Activated B cell treated with CpG ODN at 0.5 μM for 24 hours (primary cell): ENCODE measurements at regions not wholly inside any gene's neighbourhood (a gene's known extent, or its start where the extent isn't known, plus 50 kb on each side); places are given as distances from the start of the nearest gene placed in this dataset.
"Not testable (repeated sequence)": the region's sequence is repeated elsewhere in the genome, so short reads cannot be mapped to it uniquely, and the experiment has no call there.

Source experiments
- ATAC-seq: fragments of 200-7000 bp; cut with Tn5 transposase; one replicate; pipeline ENCODE4 v1.10.0; 2021; ENCODE audit warnings: low read depth, mild to moderate bottlenecking, moderate library complexity
- CTCF ChIA-PET: fragments of 350-600 bp; sonication (Branson Sonifier 250); formaldehyde crosslinking; loops from one replicate; lab custom pipeline; 2021; ENCODE audit warnings: antibody characterized with exemption; lab: Charles Lee
- POLR2A ChIA-PET: fragments of 350-600 bp; sonication (Branson Sonifier 250); formaldehyde crosslinking; loops from one replicate; lab custom pipeline; 2021; ENCODE audit warnings: antibody characterized with exemption; lab: Charles Lee
- DNase-seq: peaks from one replicate; pipeline ENCODE4 v3.0.0; 2022
- H3K27ac Mint-ChIP-seq: one replicate; pipeline ENCODE4 v1.8.0; 2020; ENCODE audit warnings: mixed read lengths
- H3K27me3 Mint-ChIP-seq: one replicate; pipeline ENCODE4 v1.8.0; 2021; ENCODE audit warnings: mixed read lengths
- H3K36me3 Mint-ChIP-seq: one replicate; pipeline ENCODE4 v1.8.0; 2021; ENCODE audit warnings: low read depth, mixed read lengths
- H3K4me1 Mint-ChIP-seq: one replicate; pipeline ENCODE4 v1.8.0; 2021; ENCODE audit warnings: mixed read lengths
- H3K4me3 Mint-ChIP-seq: one replicate; pipeline ENCODE4 v1.8.0; 2020; ENCODE audit warnings: mild to moderate bottlenecking, mixed read lengths
- H3K9me3 Mint-ChIP-seq: one replicate; pipeline ENCODE4 v1.8.0; 2020; ENCODE audit warnings: mixed read lengths
- CTCF ChIP-seq: fragments of 200-600 bp; IDR thresholded peaks from one replicate; pipeline ENCODE4 v1.8.0; 2022; ENCODE audit warnings: antibody characterized with exemption, mild to moderate bottlenecking
- intact Hi-C: fragments of 100-400 bp; cut with micrococcal nuclease; formaldehyde crosslinking; loops from one replicate; pipeline ENCODE4 v1.15.1; 2024

GRCh38 chr2:38243186-38243880 lies 133.7 kb downstream of the ATL2 start:
- no peak for DNase-seq
- no peaks in the 10 kb centered on the region for H3K36me3 Mint-ChIP-seq
- CTCF ChIA-PET: no interaction called here
- no peaks in the 10 kb centered on the region for H3K9me3 Mint-ChIP-seq
- POLR2A ChIA-PET: no interaction called here
- ATAC-seq: no peak
- intact Hi-C loops: no loop called here
- no peaks in the 10 kb centered on the region for H3K27me3 Mint-ChIP-seq
- no peak overlapping the region for H3K27ac Mint-ChIP-seq
- no peaks in the 10 kb centered on the region for H3K4me1 Mint-ChIP-seq
- H3K4me3 Mint-ChIP-seq: no peak overlapping the region
- TF ChIP-seq CTCF: no peak

DNA sequence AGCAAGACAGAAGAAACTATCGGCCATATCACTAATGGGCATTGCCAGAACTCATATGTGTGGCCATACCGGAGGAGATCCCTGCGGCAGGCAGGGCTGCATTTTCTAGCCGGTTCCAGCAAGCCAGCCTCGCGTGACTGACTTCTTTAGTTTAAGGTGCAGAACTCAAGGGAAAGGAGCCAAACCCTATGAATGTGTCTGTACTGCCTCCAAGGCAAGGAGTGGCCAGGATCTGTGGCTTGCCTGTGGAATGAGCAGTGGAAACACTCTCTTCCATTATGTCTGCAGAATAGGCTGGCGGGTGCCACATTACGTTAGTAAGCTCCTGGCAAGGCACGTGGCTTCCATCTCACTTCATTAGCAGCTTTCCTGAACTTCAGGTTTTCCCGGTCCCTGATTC lies 137.6 kb downstream of the ATL2 start:
- H3K9me3 Mint-ChIP-seq: peaks cover 3% of the 10 kb centered on the region
- no peak overlapping the region for H3K27ac Mint-ChIP-seq
- intact Hi-C loops: no loop called here
- no peak for ATAC-seq
- CTCF ChIA-PET: no interaction called here
- no peak for DNase-seq
- peaks cover 10% of the 10 kb centered on the region for H3K27me3 Mint-ChIP-seq
- no peaks in the 10 kb centered on the region for H3K36me3 Mint-ChIP-seq
- POLR2A ChIA-PET: no interaction called here
- no peak for TF ChIP-seq CTCF
- H3K4me3 Mint-ChIP-seq: no peak overlapping the region
- H3K4me1 Mint-ChIP-seq: no peaks in the 10 kb centered on the region

- CTCF ChIA-PET, POLR2A ChIA-PET: not testable (repeated sequence)
Observed at GRCh38 chr2:38238705-38239104, 138.4 kb downstream of the ATL2 start.

GRCh38 chr2:38237311-38237710 lies 139.8 kb downstream of the ATL2 start:
- Mint-ChIP-seq H3K9me3 (peaks cover 5% of the 10 kb centered on the region), H3K36me3 (no peaks in the 10 kb centered on the region), H3K4me1 (no peaks in the 10 kb centered on the region), H3K27ac (no peak overlapping the region), H3K4me3 (no peak overlapping the region), H3K27me3 (peaks cover 25% of the 10 kb centered on the region)
- CTCF ChIA-PET: no interaction called here
- POLR2A ChIA-PET: no interaction called here
- no peak for DNase-seq
- TF ChIP-seq CTCF: no peak
- intact Hi-C loops: no loop called here
- ATAC-seq: no peak

More at GRCh38 chr2:38238705-38239104, 138.4 kb downstream of the ATL2 start:
- DNase-seq, ATAC-seq, intact Hi-C loops, H3K9me3 Mint-ChIP-seq, H3K36me3 Mint-ChIP-seq, H3K4me1 Mint-ChIP-seq, H3K4me3 Mint-ChIP-seq, H3K27ac Mint-ChIP-seq: not testable (repeated sequence)
- H3K27me3 Mint-ChIP-seq: peaks cover 16% of the 10 kb centered on the region

DNA sequence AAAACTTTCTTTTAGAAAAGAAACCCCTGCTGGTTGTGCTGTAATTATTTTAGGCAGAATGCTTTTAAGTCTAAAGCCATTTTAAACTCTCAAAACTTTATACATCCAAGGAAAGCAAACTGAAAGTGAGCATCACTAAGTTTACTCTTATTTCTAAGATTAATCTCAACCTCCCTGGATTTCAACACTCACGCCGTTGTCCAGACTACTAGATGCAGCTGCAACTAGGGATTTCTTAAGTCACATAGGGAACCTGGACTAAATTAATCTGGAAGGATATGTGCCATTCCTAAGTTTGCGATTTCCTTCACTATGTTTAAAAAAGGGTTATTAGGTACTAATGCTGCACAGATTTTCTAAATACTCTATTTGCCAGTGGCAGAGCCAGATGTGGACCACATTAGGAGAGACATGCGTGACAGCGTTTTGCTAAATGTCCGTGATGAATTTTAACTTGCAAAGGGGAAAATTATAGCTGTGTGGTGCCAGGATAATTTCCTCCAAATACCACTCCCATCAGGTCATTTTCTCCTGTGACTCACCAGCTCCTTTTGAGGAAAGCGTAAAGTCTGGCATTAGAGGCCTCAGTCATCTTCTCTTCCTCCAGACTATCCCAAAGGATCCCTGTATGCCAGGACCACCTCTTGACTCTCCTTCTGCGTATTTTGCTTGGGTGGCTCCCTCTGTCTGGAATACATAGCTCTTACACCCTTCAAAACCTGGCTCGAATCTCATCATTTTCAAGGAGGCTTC lies 143.7 kb downstream of the ATL2 start:
- H3K36me3 Mint-ChIP-seq: no peaks in the 10 kb centered on the region
- intact Hi-C loops: no loop called here
- no peak overlapping the region for H3K27ac Mint-ChIP-seq
- CTCF ChIA-PET: no interaction called here
- H3K9me3 Mint-ChIP-seq: peaks cover 5% of the 10 kb centered on the region
- ATAC-seq: no peak
- no peak for TF ChIP-seq CTCF
- DNase-seq: no peak
- no peaks in the 10 kb centered on the region for H3K4me1 Mint-ChIP-seq
- H3K27me3 Mint-ChIP-seq: peaks cover 31% of the 10 kb centered on the region
- H3K4me3 Mint-ChIP-seq: no peak overlapping the region
- POLR2A ChIA-PET: no interaction called here
